OCI-LY1 (cell line): ENCODE measurements at regions not wholly inside any gene's neighbourhood (a gene's known extent, or its start where the extent isn't known, plus 50 kb on each side); places are given as distances from the start of the nearest gene placed in this dataset.

Experiments used
- CTCF ChIP-seq: fragments of 200-600 bp; sonication (generic), shearing (Covaris generic); IDR thresholded peaks from 2 replicates; pipeline ENCODE4 v1.5.1; 2017; ENCODE audit warnings: mild to moderate bottlenecking, antibody characterized with exemption, low read length, moderate library complexity, mixed read lengths
- EZH2 ChIP-seq: fragments of 200-600 bp; sonication (generic), shearing (Covaris generic); IDR thresholded peaks from 2 replicates; pipeline ENCODE4 v1.8.0; 2017; ENCODE audit warnings: borderline replicate concordance, mixed run types, mild to moderate bottlenecking, antibody characterized with exemption, low read length, moderate library complexity, mixed read lengths

GRCh38 chr3:5540532-5540931 lies 353.0 kb downstream of the EDEM1 start:
- TF ChIP-seq CTCF (no peak), EZH2 (no peak)
